H9 (cell line): ENCODE measurements at regions not wholly inside any gene's neighbourhood (a gene's known extent, or its start where the extent isn't known, plus 50 kb on each side); places are given as distances from the start of the nearest gene placed in this dataset.

Experiments used
- DNase-seq: peaks from one replicate; pipeline ENCODE4 v3.0.0-alpha.2; 2017
- H2AFZ ChIP-seq: one replicate; pipeline ENCODE4 v1.6.1; 2013; ENCODE audit warnings: mild to moderate bottlenecking, low read length, control low read depth, moderate library complexity
- H2AK5ac ChIP-seq: 2 replicates; pipeline ENCODE4 v1.6.1; 2013; ENCODE audit warnings: low read length, control low read depth, mixed read lengths; ENCODE audit not compliant: insufficient read length
- H2BK120ac ChIP-seq: one replicate; pipeline ENCODE4 v1.6.1; 2013; ENCODE audit warnings: low read depth, mild to moderate bottlenecking, low read length, control low read depth, inconsistent platforms; ENCODE audit not compliant: poor library complexity, severe bottlenecking
- H2BK12ac ChIP-seq: 2 replicates; pipeline ENCODE4 v1.6.1; 2013; ENCODE audit warnings: low read length, control low read depth, mixed read lengths, low read depth; ENCODE audit not compliant: insufficient read length
- H2BK15ac ChIP-seq: 2 replicates; pipeline ENCODE4 v1.6.1; 2013; ENCODE audit warnings: low read depth, low read length, control low read depth
- H2BK20ac ChIP-seq: one replicate; pipeline ENCODE4 v1.6.1; 2013; ENCODE audit warnings: low read depth, mild to moderate bottlenecking, low read length, control low read depth, inconsistent platforms; ENCODE audit not compliant: poor library complexity, severe bottlenecking
- H2BK5ac ChIP-seq: 2 replicates; pipeline ENCODE4 v1.6.1; 2013; ENCODE audit warnings: low read length, control low read depth, mixed read lengths; ENCODE audit not compliant: insufficient read length
- H3K14ac ChIP-seq: 2 replicates; pipeline ENCODE4 v1.6.1; 2013; ENCODE audit warnings: low read length, control low read depth; ENCODE audit not compliant: insufficient read depth
- H3K18ac ChIP-seq: 2 replicates; pipeline ENCODE4 v1.6.1; 2013; ENCODE audit warnings: low read depth, mild to moderate bottlenecking, mixed read lengths, low read length, control low read depth; ENCODE audit not compliant: insufficient read length
- H3K23ac ChIP-seq: 2 replicates; pipeline ENCODE4 v1.6.1; 2013; ENCODE audit warnings: low read length, control low read depth, mixed read lengths, low read depth; ENCODE audit not compliant: insufficient read length
- H3K23me2 ChIP-seq: 2 replicates; pipeline ENCODE4 v1.6.1; 2013; ENCODE audit warnings: low read depth, mild to moderate bottlenecking, mixed read lengths, low read length, control low read depth; ENCODE audit not compliant: insufficient read length, poor library complexity, severe bottlenecking
- H3K27ac ChIP-seq: 2 replicates; pipeline ENCODE4 v1.5.1; 2013; ENCODE audit warnings: low read length, control low read depth, mixed read lengths, low read depth; ENCODE audit not compliant: insufficient read length
- H3K27me3 ChIP-seq: 2 replicates; pipeline ENCODE4 v1.6.1; 2013; ENCODE audit warnings: low read length, control low read depth, inconsistent platforms; ENCODE audit not compliant: insufficient read depth
- H3K4ac ChIP-seq: 2 replicates; pipeline ENCODE4 v1.6.1; 2013; ENCODE audit warnings: low read depth, mild to moderate bottlenecking, control low read depth, inconsistent platforms, low read length, moderate library complexity
- H3K4me1 ChIP-seq: 2 replicates; pipeline ENCODE4 v1.6.1; 2013; ENCODE audit warnings: low read length, control low read depth, inconsistent platforms; ENCODE audit not compliant: insufficient read depth
- H3K4me2 ChIP-seq: 2 replicates; pipeline ENCODE4 v1.6.1; 2013; ENCODE audit warnings: low read length, control low read depth, mixed read lengths; ENCODE audit not compliant: insufficient read length, insufficient read depth
- H3K56ac ChIP-seq: 2 replicates; pipeline ENCODE4 v1.6.1; 2013; ENCODE audit warnings: low read depth, mild to moderate bottlenecking, mixed read lengths, low read length, control low read depth; ENCODE audit not compliant: insufficient read length
- H3K79me1 ChIP-seq: 2 replicates; pipeline ENCODE4 v1.6.1; 2013; ENCODE audit warnings: low read depth, mild to moderate bottlenecking, moderate library complexity, low read length, control low read depth, inconsistent platforms; ENCODE audit not compliant: insufficient read depth, poor library complexity, severe bottlenecking
- H3K79me2 ChIP-seq: 2 replicates; pipeline ENCODE4 v1.6.1; 2013; ENCODE audit warnings: low read length, control low read depth, inconsistent platforms; ENCODE audit not compliant: insufficient read depth
- H3K9ac ChIP-seq: 2 replicates; pipeline ENCODE4 v1.6.1; 2013; ENCODE audit warnings: low read length, control low read depth, mixed read lengths; ENCODE audit not compliant: insufficient read length; ENCODE audit errors: extremely low read depth
- H3K9me3 ChIP-seq: one replicate; pipeline ENCODE4 v1.6.1; 2013; ENCODE audit warnings: low read depth, low read length, inconsistent platforms; ENCODE audit not compliant: control insufficient read depth
- H3T11ph ChIP-seq: one replicate; pipeline ENCODE4 v1.6.1; 2013; ENCODE audit warnings: mild to moderate bottlenecking, low read length, control low read depth, inconsistent platforms
- H4K20me1 ChIP-seq: one replicate; pipeline ENCODE4 v1.6.1; 2013; ENCODE audit not compliant: control insufficient read depth, insufficient read length, insufficient read depth
- H4K5ac ChIP-seq: 2 replicates; pipeline ENCODE4 v1.6.1; 2013; ENCODE audit warnings: low read depth, mild to moderate bottlenecking, mixed read lengths, low read length, control low read depth; ENCODE audit not compliant: insufficient read length
- H4K8ac ChIP-seq: replicated peaks from 2 replicates; pipeline ENCODE4 v1.6.1; 2013; ENCODE audit warnings: low read length, control low read depth, mixed read lengths, low read depth; ENCODE audit not compliant: insufficient read length
- H4K91ac ChIP-seq: 2 replicates; pipeline ENCODE4 v1.6.1; 2013; ENCODE audit warnings: low read depth, mild to moderate bottlenecking, moderate library complexity, mixed read lengths, low read length, control low read depth; ENCODE audit not compliant: insufficient read length
- H3K27ac Mint-ChIP-seq, 3 experiments: 2 replicates in 2 of 3; 3 replicates in 1 of 3; pipeline ENCODE4 v1.8.0; 2020 to 2021; ENCODE audit warnings: mixed read lengths in 3 of 3, mild to moderate bottlenecking in 1 of 3, moderate library complexity in 1 of 3
- H3K27me3 Mint-ChIP-seq: 2 replicates; pipeline ENCODE4 v1.8.0; 2021; ENCODE audit warnings: low read depth, mild to moderate bottlenecking, moderate library complexity, mixed read lengths
- H3K36me3 Mint-ChIP-seq, 3 experiments: 2 replicates in 2 of 3; 3 replicates in 1 of 3; pipeline ENCODE4 v1.8.0; 2020 to 2021; ENCODE audit warnings: low read depth in 3 of 3, mixed read lengths in 3 of 3; ENCODE audit not compliant: insufficient read depth in 1 of 3
- H3K4me1 Mint-ChIP-seq, 2 experiments: 2 replicates each; pipeline ENCODE4 v1.8.0; 2020; ENCODE audit warnings: mixed read lengths in 2 of 2
- H3K4me3 Mint-ChIP-seq, 2 experiments: 2 replicates in 1 of 2; 3 replicates in 1 of 2; pipeline ENCODE4 v1.8.0; 2020 to 2021; ENCODE audit warnings: mild to moderate bottlenecking in 2 of 2, mixed read lengths in 2 of 2, moderate library complexity in 1 of 2
- H3K9me3 Mint-ChIP-seq, 2 experiments: 2 replicates in 1 of 2; 3 replicates in 1 of 2; pipeline ENCODE4 v1.8.0; 2020; ENCODE audit warnings: mild to moderate bottlenecking in 2 of 2, mixed read lengths in 2 of 2, moderate library complexity in 1 of 2
- CTCF ChIP-seq: fragments of 200-600 bp; sonication (generic); conservative IDR thresholded peaks from 3 replicates; pipeline ENCODE4 v1.8.0; 2021; ENCODE audit warnings: antibody characterized with exemption, mild to moderate bottlenecking
- WGBS: extraction: QIAGEN DNeasy Blood & Tissue Kit; methylation state at CpG from one replicate; pipeline ENCODE4 v1.1.7; 2013; ENCODE audit warnings: missing lambda C conversion rate, low lambda C conversion rate, mixed read lengths; ENCODE audit not compliant: insufficient read length; ENCODE audit errors: extremely low coverage; 5-methylcytosine and 5-hydroxymethylcytosine counted together

GRCh38 chrX:126338916-126339315 is 172.8 kb upstream of the DCAF12L2 start:
- Histone ChIP-seq H4K20me1 (no peaks in the 10 kb centered on the region), H3K56ac (no peak overlapping the region), H3K14ac (no peak overlapping the region), H2AK5ac (no peak overlapping the region), H3T11ph (no peak overlapping the region), H3K4me2 (no peak overlapping the region), H2BK15ac (no peak overlapping the region), H3K23me2 (no peaks in the 10 kb centered on the region), H2BK20ac (no peak overlapping the region), H3K9ac (no peak overlapping the region), H3K79me1 (no peaks in the 10 kb centered on the region), H3K79me2 (no peaks in the 10 kb centered on the region), H4K8ac (no peak overlapping the region), H3K27me3 (no peaks in the 10 kb centered on the region), H2BK12ac (no peak overlapping the region), H3K18ac (no peak overlapping the region), H2BK120ac (no peak overlapping the region), H3K9me3 (no peaks in the 10 kb centered on the region), H2BK5ac (no peak overlapping the region), H3K4me1 (no peaks in the 10 kb centered on the region; the same call in 1 of the 2 replicates), H4K91ac (no peak overlapping the region), H2AFZ (no peak overlapping the region), H4K5ac (no peak overlapping the region), H3K4ac (no peak overlapping the region), H3K23ac (no peak overlapping the region), H3K27ac (no peak overlapping the region)
- DNase-seq: no peak
- Mint-ChIP-seq H3K27me3 (no peaks in the 10 kb centered on the region), H3K36me3 (peaks cover 0 to 8% (median 7%) of the 10 kb centered on the region in 3 experiments; a peak in 4 of 7 replicates), H3K4me1 (peaks cover 0 to 10% of the 10 kb centered on the region in 2 experiments; a peak in 2 of 4 replicates), H3K27ac (no peak overlapping the region), H3K9me3 (peaks cover 9 to 39% of the 10 kb centered on the region in 2 experiments), H3K4me3 (no peak overlapping the region)
- no CpG with 5 or more reads among the region's 2 CpGs for WGBS
- no peak for TF ChIP-seq CTCF
